ENCODE measurements at regions not wholly inside any gene's neighbourhood (a gene's known extent, or its start where the extent isn't known, plus 50 kb on each side); places are given as distances from the start of the nearest gene placed in this dataset.
A peak's percentile ranks its signal among the peaks of the same experiment; 100 is the strongest.
"Not testable (repeated sequence)": the region's sequence is repeated elsewhere in the genome, so short reads cannot be mapped to it uniquely, and the experiment has no call there.

- H3K9me3 Mint-ChIP-seq (ENCODE audit: unreplicated experiment) = no peaks in the 10 kb centered on the region
- no peaks in the 10 kb centered on the region for H3K4me1 Mint-ChIP-seq (ENCODE audit: low read depth, unreplicated experiment)
- DNase-seq = no peak
- no peak for TF ChIP-seq CTCF (IDR thresholded peaks at IDR 0.05; ENCODE audit: partially characterized antibody, unreplicated experiment)
- H3K4me3 Mint-ChIP-seq (ENCODE audit: unreplicated experiment) = no peak overlapping the region
- no peaks in the 10 kb centered on the region for H3K27me3 Mint-ChIP-seq (ENCODE audit: unreplicated experiment)
- no peaks in the 10 kb centered on the region for H3K36me3 Mint-ChIP-seq (ENCODE audit: unreplicated experiment)
- H3K27ac Mint-ChIP-seq (ENCODE audit: unreplicated experiment) = no peak overlapping the region
Measured at GRCh38 chr5:57002959-57003485, 51.1 kb upstream of the MIER3 start.

GRCh38 chr5:57003566-57003965 lies 51.6 kb upstream of the MIER3 start:
- H3K27me3 Mint-ChIP-seq (ENCODE audit: unreplicated experiment); H3K4me1 Mint-ChIP-seq (ENCODE audit: low read depth, unreplicated experiment); H3K4me3 Mint-ChIP-seq (ENCODE audit: unreplicated experiment); DNase-seq; H3K27ac Mint-ChIP-seq (ENCODE audit: unreplicated experiment); H3K9me3 Mint-ChIP-seq (ENCODE audit: unreplicated experiment); H3K36me3 Mint-ChIP-seq (ENCODE audit: unreplicated experiment): not testable (repeated sequence)

- H3K27me3 Mint-ChIP-seq (ENCODE audit: unreplicated experiment) = no peaks in the 10 kb centered on the region
- H3K4me1 Mint-ChIP-seq (ENCODE audit: low read depth, unreplicated experiment) = no peaks in the 10 kb centered on the region
- no peak overlapping the region for H3K27ac Mint-ChIP-seq (ENCODE audit: unreplicated experiment)
- H3K4me3 Mint-ChIP-seq (ENCODE audit: unreplicated experiment) = no peak overlapping the region
- no peak for DNase-seq
- TF ChIP-seq CTCF (IDR thresholded peaks at IDR 0.05; ENCODE audit: partially characterized antibody, unreplicated experiment) = no peak
- H3K36me3 Mint-ChIP-seq (ENCODE audit: unreplicated experiment) = no peaks in the 10 kb centered on the region
- H3K9me3 Mint-ChIP-seq (ENCODE audit: unreplicated experiment) = no peaks in the 10 kb centered on the region
Measured at GRCh38 chr5:57004800-57005199, 52.9 kb upstream of the MIER3 start.

GRCh38 chr5:57007344-57007743 lies 55.4 kb upstream of the MIER3 start:
- Mint-ChIP-seq H3K27me3 (ENCODE audit: unreplicated experiment) (no peaks in the 10 kb centered on the region), H3K4me3 (ENCODE audit: unreplicated experiment) (no peak overlapping the region), H3K4me1 (ENCODE audit: low read depth, unreplicated experiment) (no peaks in the 10 kb centered on the region), H3K9me3 (ENCODE audit: unreplicated experiment) (no peaks in the 10 kb centered on the region), H3K27ac (ENCODE audit: unreplicated experiment) (no peak overlapping the region), H3K36me3 (ENCODE audit: unreplicated experiment) (no peaks in the 10 kb centered on the region)
- DNase-seq = no peak
- no peak for TF ChIP-seq CTCF (IDR thresholded peaks at IDR 0.05; ENCODE audit: partially characterized antibody, unreplicated experiment)

GRCh38 chr5:57009811-57010210 lies 57.9 kb upstream of the MIER3 start:
- DNase-seq = no peak
- Mint-ChIP-seq H3K4me1 (ENCODE audit: low read depth, unreplicated experiment) (no peaks in the 10 kb centered on the region), H3K27ac (ENCODE audit: unreplicated experiment) (no peak overlapping the region), H3K27me3 (ENCODE audit: unreplicated experiment) (no peaks in the 10 kb centered on the region), H3K36me3 (ENCODE audit: unreplicated experiment) (no peaks in the 10 kb centered on the region), H3K9me3 (ENCODE audit: unreplicated experiment) (no peaks in the 10 kb centered on the region), H3K4me3 (ENCODE audit: unreplicated experiment) (no peak overlapping the region)
- TF ChIP-seq CTCF (IDR thresholded peaks at IDR 0.05; ENCODE audit: partially characterized antibody, unreplicated experiment) = no peak

- no peaks in the 10 kb centered on the region for H3K4me1 Mint-ChIP-seq (ENCODE audit: low read depth, unreplicated experiment)
- no peaks in the 10 kb centered on the region for H3K27me3 Mint-ChIP-seq (ENCODE audit: unreplicated experiment)
- DNase-seq = no peak
- TF ChIP-seq CTCF (IDR thresholded peaks at IDR 0.05; ENCODE audit: partially characterized antibody, unreplicated experiment) = no peak
- H3K36me3 Mint-ChIP-seq (ENCODE audit: unreplicated experiment) = no peaks in the 10 kb centered on the region
- no peaks in the 10 kb centered on the region for H3K9me3 Mint-ChIP-seq (ENCODE audit: unreplicated experiment)
- H3K4me3 Mint-ChIP-seq (ENCODE audit: unreplicated experiment) = no peak overlapping the region
- H3K27ac Mint-ChIP-seq (ENCODE audit: unreplicated experiment) = peak overlapping the region; percentile 11
Measured at GRCh38 chr5:57010786-57011185, 58.9 kb upstream of the MIER3 start.

All from glutamatergic neuron (in vitro differentiated cells).